ENCODE measurements at regions not wholly inside any gene's neighbourhood (a gene's known extent, or its start where the extent isn't known, plus 50 kb on each side); places are given as distances from the start of the nearest gene placed in this dataset.
"Not testable (repeated sequence)": the region's sequence is repeated elsewhere in the genome, so short reads cannot be mapped to it uniquely, and the experiment has no call there.

GRCh38 chrX:137934214-137934613 lies 368.3 kb downstream of the ZIC3 start:
- H3K27ac ChIP-seq (ENCODE audit: low read depth, low read length); POLR2A ChIA-PET (ENCODE audit: partially characterized antibody); H3K4me1 ChIP-seq (replicated peaks in 1 of 4; ENCODE audit: control insufficient read depth in 3 of 4, insufficient read depth in 4 of 4, low read length in 3 of 4); DNase-seq (ENCODE audit: low read depth in 1 of 2, low spot score in 2 of 2); H2AFZ ChIP-seq (ENCODE audit: low read length); H3K79me1 ChIP-seq (ENCODE audit: low read depth, low read length); H4K8ac ChIP-seq (ENCODE audit: extremely low read depth, insufficient read depth, low read length); H2AK5ac ChIP-seq (ENCODE audit: low read depth, low read length); H3K56ac ChIP-seq (replicated peaks; ENCODE audit: insufficient read length, low read depth, low read length); H4K5ac ChIP-seq (ENCODE audit: insufficient read length, low read depth, low read length); H3K79me2 ChIP-seq (ENCODE audit: control insufficient read depth in 1 of 2, insufficient read depth in 2 of 2, low read length in 2 of 2); H4K20me1 ChIP-seq (replicated peaks in 1 of 2; ENCODE audit: control insufficient read depth in 1 of 2, insufficient read depth in 2 of 2, low read length in 2 of 2); H3K4ac ChIP-seq (replicated peaks; ENCODE audit: insufficient read length, low read depth, low read length); FAIRE-seq; H3K4me3 ChIP-seq (ENCODE audit: extremely low read depth in 1 of 4, insufficient read depth in 2 of 4, low read depth in 3 of 4, low read length in 4 of 4); H3K14ac ChIP-seq (ENCODE audit: insufficient read length); H2BK20ac ChIP-seq (ENCODE audit: low read length); H3K27me3 ChIP-seq (replicated peaks in 1 of 4; ENCODE audit: control insufficient read depth in 3 of 4, extremely low read depth in 1 of 4, insufficient read depth in 3 of 4, low read length in 3 of 4); H3K18ac ChIP-seq (ENCODE audit: extremely low read depth, low read length); H2BK12ac ChIP-seq (ENCODE audit: low read depth, low read length); H2BK15ac ChIP-seq (ENCODE audit: low read length); H3K23me2 ChIP-seq (ENCODE audit: low read depth, low read length); H2BK5ac ChIP-seq (ENCODE audit: low read depth, low read length); H2BK120ac ChIP-seq (replicated peaks; ENCODE audit: low read depth, low read length); H3K9ac ChIP-seq (replicated peaks in 1 of 4; ENCODE audit: extremely low read depth in 1 of 4, low read depth in 3 of 4, low read length in 3 of 4); H3K4me2 ChIP-seq (ENCODE audit: insufficient read depth in 1 of 2, low read depth in 2 of 2, low read length in 2 of 2); H4K91ac ChIP-seq (replicated peaks; ENCODE audit: insufficient read length, low read length); H3K36me3 ChIP-seq (ENCODE audit: control insufficient read depth in 2 of 4, insufficient read depth in 4 of 4, low read length in 3 of 4); H3K23ac ChIP-seq (ENCODE audit: insufficient read length); CTCF ChIA-PET (ENCODE audit: partially characterized antibody): not testable (repeated sequence)
- WGBS, 2 experiments (ENCODE audit: extremely low coverage in 1 of 2, insufficient coverage in 1 of 2, insufficient read length in 1 of 2, insufficient replicate concordance in 2 of 2, low coverage in 1 of 2, low lambda C conversion rate in 2 of 2, missing lambda C conversion rate in 1 of 2) = 86% methylated on average over 1 of the region's 1 CpG; no CpG with 5 or more reads in 1 of the 2 experiments
- H3K9me3 ChIP-seq (ENCODE audit: insufficient read depth in 2 of 2, low read depth in 1 of 2, low read length in 1 of 2) = peaks cover 8 to 16% of the 10 kb centered on the region in 2 experiments; a peak in 3 of 4 replicates

DNA sequence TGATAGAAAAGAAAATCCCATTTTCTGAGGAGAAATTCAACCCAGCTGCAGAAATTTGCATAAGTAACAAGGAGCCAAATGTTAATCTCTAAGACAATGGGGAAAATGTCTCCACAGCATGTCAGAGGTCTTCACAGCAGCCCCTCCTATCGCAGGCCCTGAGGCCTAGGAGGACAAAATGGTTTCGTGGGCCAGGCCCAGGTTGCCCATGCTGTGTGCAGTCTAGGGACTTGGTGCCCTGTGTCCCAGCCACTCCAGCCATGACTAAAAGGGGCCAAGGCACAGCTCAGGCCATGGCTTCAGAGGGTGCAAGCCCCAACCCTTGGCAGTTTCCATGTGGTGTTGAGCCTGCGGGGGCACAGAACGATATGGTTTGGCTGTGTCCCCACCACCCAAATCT lies 369.0 kb downstream of the ZIC3 start:
- H3K23ac ChIP-seq (ENCODE audit: insufficient read length); POLR2A ChIA-PET (ENCODE audit: partially characterized antibody); DNase-seq (ENCODE audit: low read depth in 1 of 2, low spot score in 2 of 2); H2BK120ac ChIP-seq (replicated peaks; ENCODE audit: low read depth, low read length); H3K14ac ChIP-seq (ENCODE audit: insufficient read length); H2BK15ac ChIP-seq (ENCODE audit: low read length); H4K91ac ChIP-seq (replicated peaks; ENCODE audit: insufficient read length, low read length); H3K4me3 ChIP-seq (ENCODE audit: extremely low read depth in 1 of 4, insufficient read depth in 2 of 4, low read depth in 3 of 4, low read length in 4 of 4); H4K5ac ChIP-seq (ENCODE audit: insufficient read length, low read depth, low read length); H3K4me1 ChIP-seq (replicated peaks in 1 of 4; ENCODE audit: control insufficient read depth in 3 of 4, insufficient read depth in 4 of 4, low read length in 3 of 4); H2AFZ ChIP-seq (ENCODE audit: low read length); H2AK5ac ChIP-seq (ENCODE audit: low read depth, low read length); H3K18ac ChIP-seq (ENCODE audit: extremely low read depth, low read length); CTCF ChIA-PET (ENCODE audit: partially characterized antibody); H3K79me1 ChIP-seq (ENCODE audit: low read depth, low read length); H2BK12ac ChIP-seq (ENCODE audit: low read depth, low read length); H3K27me3 ChIP-seq (replicated peaks in 1 of 4; ENCODE audit: control insufficient read depth in 3 of 4, extremely low read depth in 1 of 4, insufficient read depth in 3 of 4, low read length in 3 of 4); H2BK5ac ChIP-seq (ENCODE audit: low read depth, low read length); H3K79me2 ChIP-seq (ENCODE audit: control insufficient read depth in 1 of 2, insufficient read depth in 2 of 2, low read length in 2 of 2); H3K4ac ChIP-seq (replicated peaks; ENCODE audit: insufficient read length, low read depth, low read length); H3K9ac ChIP-seq (replicated peaks in 1 of 4; ENCODE audit: extremely low read depth in 1 of 4, low read depth in 3 of 4, low read length in 3 of 4); H3K23me2 ChIP-seq (ENCODE audit: low read depth, low read length); H3K36me3 ChIP-seq (ENCODE audit: control insufficient read depth in 2 of 4, insufficient read depth in 4 of 4, low read length in 3 of 4); H3K4me2 ChIP-seq (ENCODE audit: insufficient read depth in 1 of 2, low read depth in 2 of 2, low read length in 2 of 2); H3K56ac ChIP-seq (replicated peaks; ENCODE audit: insufficient read length, low read depth, low read length); FAIRE-seq; H4K8ac ChIP-seq (ENCODE audit: extremely low read depth, insufficient read depth, low read length); H2BK20ac ChIP-seq (ENCODE audit: low read length); H4K20me1 ChIP-seq (replicated peaks in 1 of 2; ENCODE audit: control insufficient read depth in 1 of 2, insufficient read depth in 2 of 2, low read length in 2 of 2); H3K27ac ChIP-seq (ENCODE audit: low read depth, low read length): not testable (repeated sequence)
- 100% methylated on average over 4 of the region's 4 CpGs; no CpG with 5 or more reads in 1 of the 2 experiments for WGBS, 2 experiments (ENCODE audit: extremely low coverage in 1 of 2, insufficient coverage in 1 of 2, insufficient read length in 1 of 2, insufficient replicate concordance in 2 of 2, low coverage in 1 of 2, low lambda C conversion rate in 2 of 2, missing lambda C conversion rate in 1 of 2)
- peaks cover 8 to 16% of the 10 kb centered on the region in 2 experiments; a peak in 3 of 4 replicates for H3K9me3 ChIP-seq (ENCODE audit: insufficient read depth in 2 of 2, low read depth in 1 of 2, low read length in 1 of 2)
